Islet precursor cell (in vitro differentiated cells): ENCODE measurements at regions not wholly inside any gene's neighbourhood (a gene's known extent, or its start where the extent isn't known, plus 50 kb on each side); places are given as distances from the start of the nearest gene placed in this dataset.

ENCODE experiments used
- DNase-seq: peaks from one replicate; pipeline ENCODE4 v3.0.0-alpha.2; 2018

- peak; percentile 41 for DNase-seq
Observed at GRCh38 chr14:104250175-104250574, 111.8 kb downstream of the KIF26A start.

- peak; percentile 49 for DNase-seq
Observed at GRCh38 chr14:104252256-104253215, 114.1 kb downstream of the KIF26A start.

GRCh38 chr14:104253223-104253822 is 114.9 kb downstream of the KIF26A start:
- peak; percentile 43 for DNase-seq

- peak; percentile 42 for DNase-seq
Observed at GRCh38 chr14:104253901-104254353, 115.5 kb downstream of the KIF26A start.

- DNase-seq, result peak; percentile 34
Observed at GRCh38 chr14:104254735-104255400, 116.5 kb downstream of the KIF26A start.

GRCh38 chr14:104256025-104256424 is 117.6 kb downstream of the KIF26A start:
- peak; percentile 3 for DNase-seq

- DNase-seq, result peak; percentile 41
Observed at GRCh38 chr14:104262515-104263514, 124.4 kb downstream of the KIF26A start.

- DNase-seq, result peak; percentile 34
Observed at GRCh38 chr14:104263675-104264358, 125.4 kb downstream of the KIF26A start.

- DNase-seq, result peak; percentile 52
Observed at GRCh38 chr14:104264495-104265265, 126.3 kb downstream of the KIF26A start.

- DNase-seq, result peak; percentile 39
Observed at GRCh38 chr14:104265918-104266630, 127.7 kb downstream of the KIF26A start.

- DNase-seq, result peak; percentile 29
Observed at GRCh38 chr14:104266631-104267575, 128.5 kb downstream of the KIF26A start.

GRCh38 chr14:104267895-104268294 is 129.5 kb downstream of the KIF26A start:
- peak; percentile 50 for DNase-seq

GRCh38 chr14:104268295-104268694 is 129.9 kb downstream of the KIF26A start:
- no peak for DNase-seq

- peak; percentile 44 for DNase-seq
Observed at GRCh38 chr14:104268725-104269436, 130.5 kb downstream of the KIF26A start.

GRCh38 chr14:104269511-104270241 is 131.3 kb downstream of the KIF26A start:
- peak; percentile 50 for DNase-seq

- DNase-seq, result no peak
Observed at GRCh38 chr14:104271391-104271790, 133.0 kb downstream of the KIF26A start.

- no peak for DNase-seq
Observed at GRCh38 chr14:104274806-104275205, 136.4 kb downstream of the KIF26A start.
